ENCODE measurements at regions not wholly inside any gene's neighbourhood (a gene's known extent, or its start where the extent isn't known, plus 50 kb on each side); places are given as distances from the start of the nearest gene placed in this dataset.

- no peak for TF ChIP-seq POLR2A (IDR thresholded peaks at IDR 0.05)
- no peak for TF ChIP-seq CTCF (IDR thresholded peaks at IDR 0.05)
These were observed 88.0 kb downstream of the ZNF280B start for GRCh38 chr22:22420580-22420979.

Data from uterus (tissue), 2 donors.